HCT116 (cell line): ENCODE measurements at regions not wholly inside any gene's neighbourhood (a gene's known extent, or its start where the extent isn't known, plus 50 kb on each side); places are given as distances from the start of the nearest gene placed in this dataset.

Experiments
- ATAC-seq: fragments of 200-7000 bp; cut with Tn5 transposase; 2 replicates; pipeline ENCODE4 v1.9.1; 2020; ENCODE audit warnings: mild to moderate bottlenecking, moderate library complexity
- BruUV-seq: library from RNA; stranded (reverse); fragments of 400-500 nt; replicated peaks from 2 replicates; lab custom pipeline; 2021; lab: Mats Ljungman, UMichigan
- CTCF ChIA-PET: fragments of 300-600 bp; sonication (Branson Sonifier 250); formaldehyde crosslinking; loops from one replicate; lab custom pipeline; 2021; ENCODE audit warnings: antibody characterized with exemption; lab: Charles Lee
- POLR2A ChIA-PET: fragments of 300-600, 350-600 bp; sonication (Branson Sonifier 250); formaldehyde crosslinking; loops from one replicate; lab custom pipeline; 2021; ENCODE audit warnings: antibody characterized with exemption; lab: Charles Lee
- RAD21 ChIA-PET, 2 experiments: fragments of 300-600 bp; sonication (Branson Sonifier 250); formaldehyde crosslinking; loops; one replicate each; lab custom pipeline; 2023; ENCODE audit warnings: low total read pairs in 2 of 2; ENCODE audit not compliant: uncharacterized antibody in 2 of 2, unreplicated experiment in 2 of 2, low non-redundant PET in 1 of 2; lab: Charles Lee
- DNase-seq: peaks from one replicate; pipeline ENCODE4 v3.0.0-alpha.2; 2010; ENCODE audit warnings: low read depth, low spot score
- H2AFZ ChIP-seq: fragments of 200-600 bp; shearing (Covaris generic), sonication (generic); 2 replicates; pipeline ENCODE4 v1.6.1; 2017; ENCODE audit warnings: low read depth, mixed run types, mixed read lengths, antibody characterized with exemption, low read length; ENCODE audit not compliant: poor library complexity, severe bottlenecking
- H3K27ac ChIP-seq: 2 replicates; pipeline ENCODE4 v1.5.1; 2012; ENCODE audit warnings: low read depth, low read length
- H3K27me3 ChIP-seq: fragments of 200-600 bp; sonication (generic); 2 replicates; pipeline ENCODE4 v1.6.1; 2016; ENCODE audit warnings: mixed run types, low read length, mixed read lengths; ENCODE audit not compliant: insufficient read depth
- H3K36me3 ChIP-seq, 2 experiments: fragments of 200-500 bp in 1 of 2; fragments of 200-600 bp in 1 of 2; sonication (Bioruptor generic) in 1 of 2; sonication (generic) in 1 of 2; 2 replicates each; pipeline versions ENCODE4 v1.5.1 to v1.6.1; 2014 to 2016; ENCODE audit warnings: low read length in 2 of 2, inconsistent platforms in 1 of 2, mixed read lengths in 1 of 2, mixed run types in 1 of 2; ENCODE audit not compliant: insufficient read depth in 2 of 2, control insufficient read depth in 1 of 2
- H3K4me1 ChIP-seq, 2 experiments: fragments of 200-600 bp in 1 of 2; sonication (generic) in 1 of 2; 2 replicates each; pipeline versions ENCODE4 v1.5.1 to v1.6.1; 2012 to 2017; ENCODE audit warnings: low read length in 2 of 2, inconsistent platforms in 1 of 2, mild to moderate bottlenecking in 1 of 2, mixed read lengths in 1 of 2, mixed run types in 1 of 2, moderate library complexity in 1 of 2; ENCODE audit not compliant: insufficient read depth in 2 of 2, control insufficient read depth in 1 of 2
- H3K4me2 ChIP-seq: fragments of 200-600 bp; sonication (generic); 2 replicates; pipeline ENCODE4 v1.6.1; 2017; ENCODE audit warnings: mixed run types, low read length, mixed read lengths
- H3K4me3 ChIP-seq, 2 experiments: fragments of 200-600 bp in 1 of 2; sonication (generic) in 1 of 2; replicated peaks in 1 of 2; 2 replicates each; pipeline ENCODE4 v1.5.1; 2011 to 2016; ENCODE audit warnings: low read length in 2 of 2, control low read depth in 1 of 2, low read depth in 1 of 2, mild to moderate bottlenecking in 1 of 2, mixed read lengths in 1 of 2, mixed run types in 1 of 2
- H3K79me2 ChIP-seq: fragments of 200-600 bp; sonication (generic); 2 replicates; pipeline ENCODE4 v1.6.1; 2017; ENCODE audit warnings: mild to moderate bottlenecking, mixed run types, low read length, moderate library complexity, mixed read lengths; ENCODE audit not compliant: insufficient read depth
- H3K9ac ChIP-seq: fragments of 200-600 bp; sonication (generic); 2 replicates; pipeline ENCODE4 v1.6.1; 2016; ENCODE audit warnings: low read length, mixed read lengths
- H3K9me2 ChIP-seq: fragments of 200-600 bp; sonication (generic), shearing (Covaris generic); 2 replicates; pipeline ENCODE4 v1.6.1; 2017; ENCODE audit warnings: mixed run types, mild to moderate bottlenecking, moderate library complexity; ENCODE audit not compliant: insufficient read depth
- H3K9me3 ChIP-seq, 2 experiments: fragments of 200-500 bp in 1 of 2; fragments of 200-600 bp in 1 of 2; sonication (Bioruptor generic) in 1 of 2; sonication (generic) in 1 of 2; 2 replicates each; pipeline ENCODE4 v1.6.1; 2014 to 2017; ENCODE audit warnings: low read length in 2 of 2, mixed read lengths in 2 of 2, inconsistent platforms in 1 of 2, low read depth in 1 of 2, mild to moderate bottlenecking in 1 of 2, mixed run types in 1 of 2, moderate library complexity in 1 of 2; ENCODE audit not compliant: control insufficient read depth in 1 of 2, insufficient read depth in 1 of 2
- H4K20me1 ChIP-seq: fragments of 200-600 bp; sonication (generic), shearing (Covaris generic); 2 replicates; pipeline ENCODE4 v1.6.1; 2017; ENCODE audit warnings: mixed run types, mild to moderate bottlenecking, moderate library complexity; ENCODE audit not compliant: insufficient read depth
- CEBPB ChIP-seq: IDR thresholded peaks from 2 replicates; pipeline ENCODE4 v1.6.1; 2012; ENCODE audit warnings: low read depth
- CTCF ChIP-seq, 3 experiments: fragments of 200-600 bp in 1 of 3; sonication (generic) in 1 of 3; IDR thresholded peaks in 2 of 3; conservative IDR thresholded peaks in 1 of 3; 2 replicates each; pipeline ENCODE4 v1.5.1; 2012 to 2017; ENCODE audit warnings: low read depth in 2 of 3, low read length in 2 of 3, antibody characterized with exemption in 1 of 3, borderline replicate concordance in 1 of 3, control low read depth in 1 of 3, mild to moderate bottlenecking in 1 of 3, mixed read lengths in 1 of 3, mixed run types in 1 of 3, moderate library complexity in 1 of 3; ENCODE audit not compliant: insufficient read depth in 1 of 3
- EGR1 ChIP-seq: IDR thresholded peaks from 2 replicates; pipeline ENCODE4 v1.6.1; 2012; ENCODE audit warnings: low read depth
- JUND ChIP-seq: IDR thresholded peaks from 2 replicates; pipeline ENCODE4 v1.6.1; 2012
- MAX ChIP-seq: IDR thresholded peaks from 2 replicates; pipeline ENCODE4 v1.6.1; 2012
- POLR2A ChIP-seq: IDR thresholded peaks from 2 replicates; pipeline ENCODE4 v1.7.0; 2011; ENCODE audit warnings: borderline replicate concordance; ENCODE audit not compliant: insufficient read depth, insufficient read length; ENCODE audit errors: extremely low read depth
- SIN3A ChIP-seq: IDR thresholded peaks from 2 replicates; pipeline ENCODE4 v1.6.1; 2012; ENCODE audit warnings: low read depth
- SP1 ChIP-seq: IDR thresholded peaks from 2 replicates; pipeline ENCODE4 v1.6.1; 2012; ENCODE audit warnings: low read depth
- SRF ChIP-seq: IDR thresholded peaks from 2 replicates; pipeline ENCODE4 v1.6.1; 2012; ENCODE audit warnings: low read depth
- TCF7L2 ChIP-seq: IDR thresholded peaks from 2 replicates; pipeline ENCODE4 v1.7.0; 2011; ENCODE audit warnings: borderline replicate concordance, inconsistent platforms; ENCODE audit not compliant: insufficient read depth, insufficient read length; ENCODE audit errors: extremely low read depth
- intact Hi-C: fragments of 100-400 bp; cut with micrococcal nuclease; formaldehyde crosslinking; loops from 2 replicates; pipeline ENCODE4 v1.10.0; 2022
- TF ChIP-seq, protein P1 (sequence below): IDR thresholded peaks from 2 replicates; pipeline ENCODE4 v1.6.1; 2012; ENCODE audit warnings: low read depth
- TF ChIP-seq, protein P2 (sequence below): IDR thresholded peaks from 2 replicates; pipeline ENCODE4 v1.6.1; 2012

DNA sequence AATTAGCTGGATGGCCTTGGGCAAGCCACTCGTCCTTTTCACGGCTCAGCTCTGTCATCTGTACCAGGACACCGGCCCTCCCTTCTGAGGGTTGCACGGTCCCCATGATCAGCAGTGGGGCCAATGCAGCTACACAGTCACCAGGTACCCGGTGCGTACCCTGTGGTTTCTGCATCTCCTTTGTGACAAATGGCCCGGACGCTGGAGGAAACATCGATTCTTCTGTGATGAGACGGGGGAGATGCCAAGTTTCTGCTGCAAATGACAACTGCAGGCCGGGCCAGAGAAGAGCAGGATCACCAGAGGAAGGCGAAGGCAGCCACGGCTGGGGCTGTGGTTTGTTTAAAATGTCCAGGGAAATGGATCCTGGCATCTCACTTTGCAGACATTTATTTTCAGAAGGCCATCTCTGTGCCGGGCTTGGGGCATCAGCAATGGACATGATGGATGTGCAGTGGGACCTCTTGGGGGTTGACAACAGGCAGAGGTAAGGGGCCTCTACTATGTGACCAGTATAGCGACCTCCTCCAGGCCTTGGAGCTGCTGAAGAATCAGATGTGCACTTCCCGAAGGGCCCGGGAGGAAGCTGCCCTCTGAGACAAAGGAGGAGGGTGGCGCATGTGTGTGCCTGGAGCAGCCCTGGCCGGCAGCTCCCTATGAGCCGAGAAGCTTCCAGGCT lies 221.9 kb upstream of the C1orf174 start:
- Histone ChIP-seq H3K4me3 (no peak overlapping the region), H3K9me3 (no peaks in the 10 kb centered on the region), H3K4me2 (no peak overlapping the region), H3K79me2 (no peaks in the 10 kb centered on the region), H3K4me1 (no peaks in the 10 kb centered on the region), H4K20me1 (no peaks in the 10 kb centered on the region; the same call in 1 of the 2 replicates), H3K9ac (no peak overlapping the region), H3K9me2 (no peaks in the 10 kb centered on the region), H2AFZ (no peak overlapping the region), H3K27me3 (peaks cover 9% of the 10 kb centered on the region; the same call in 1 of the 2 replicates), H3K27ac (no peak overlapping the region), H3K36me3 (no peaks in the 10 kb centered on the region)
- no TSS peak for BruUV-seq
- DNase-seq (no peak), ATAC-seq (no peak)
- intact Hi-C loops, result no loop called here
- CTCF ChIA-PET, result no interaction called here
- RAD21 ChIA-PET, result no interaction called here
- POLR2A ChIA-PET, result no interaction called here
- TF ChIP-seq TCF7L2 (no peak), CTCF (IDR thresholded peaks at IDR 0.05 in 2 of 3, conservative IDR thresholded peaks at IDR 0.05 in 1 of 3; ENCODE audit: borderline replicate concordance in 1 of 3, insufficient read depth in 1 of 3, low read depth in 2 of 3, low read length in 2 of 3) (no peak), EGR1 (no peak), POLR2A (no peak), SRF (no peak), CEBPB (no peak), MAX (no peak), JUND (no peak), SP1 (no peak), SIN3A (no peak)
- TF ChIP-seq, protein P1, sequence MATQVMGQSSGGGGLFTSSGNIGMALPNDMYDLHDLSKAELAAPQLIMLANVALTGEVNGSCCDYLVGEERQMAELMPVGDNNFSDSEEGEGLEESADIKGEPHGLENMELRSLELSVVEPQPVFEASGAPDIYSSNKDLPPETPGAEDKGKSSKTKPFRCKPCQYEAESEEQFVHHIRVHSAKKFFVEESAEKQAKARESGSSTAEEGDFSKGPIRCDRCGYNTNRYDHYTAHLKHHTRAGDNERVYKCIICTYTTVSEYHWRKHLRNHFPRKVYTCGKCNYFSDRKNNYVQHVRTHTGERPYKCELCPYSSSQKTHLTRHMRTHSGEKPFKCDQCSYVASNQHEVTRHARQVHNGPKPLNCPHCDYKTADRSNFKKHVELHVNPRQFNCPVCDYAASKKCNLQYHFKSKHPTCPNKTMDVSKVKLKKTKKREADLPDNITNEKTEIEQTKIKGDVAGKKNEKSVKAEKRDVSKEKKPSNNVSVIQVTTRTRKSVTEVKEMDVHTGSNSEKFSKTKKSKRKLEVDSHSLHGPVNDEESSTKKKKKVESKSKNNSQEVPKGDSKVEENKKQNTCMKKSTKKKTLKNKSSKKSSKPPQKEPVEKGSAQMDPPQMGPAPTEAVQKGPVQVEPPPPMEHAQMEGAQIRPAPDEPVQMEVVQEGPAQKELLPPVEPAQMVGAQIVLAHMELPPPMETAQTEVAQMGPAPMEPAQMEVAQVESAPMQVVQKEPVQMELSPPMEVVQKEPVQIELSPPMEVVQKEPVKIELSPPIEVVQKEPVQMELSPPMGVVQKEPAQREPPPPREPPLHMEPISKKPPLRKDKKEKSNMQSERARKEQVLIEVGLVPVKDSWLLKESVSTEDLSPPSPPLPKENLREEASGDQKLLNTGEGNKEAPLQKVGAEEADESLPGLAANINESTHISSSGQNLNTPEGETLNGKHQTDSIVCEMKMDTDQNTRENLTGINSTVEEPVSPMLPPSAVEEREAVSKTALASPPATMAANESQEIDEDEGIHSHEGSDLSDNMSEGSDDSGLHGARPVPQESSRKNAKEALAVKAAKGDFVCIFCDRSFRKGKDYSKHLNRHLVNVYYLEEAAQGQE, result no peak
- TF ChIP-seq, protein P2, sequence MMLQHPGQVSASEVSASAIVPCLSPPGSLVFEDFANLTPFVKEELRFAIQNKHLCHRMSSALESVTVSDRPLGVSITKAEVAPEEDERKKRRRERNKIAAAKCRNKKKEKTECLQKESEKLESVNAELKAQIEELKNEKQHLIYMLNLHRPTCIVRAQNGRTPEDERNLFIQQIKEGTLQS, result no peak
